Esophagus (tissue), 2 donors: ENCODE measurements at regions not wholly inside any gene's neighbourhood (a gene's known extent, or its start where the extent isn't known, plus 50 kb on each side); places are given as distances from the start of the nearest gene placed in this dataset.

Source experiments
- H3K27ac ChIP-seq, 2 donors: one replicate each; pipeline ENCODE4 v1.5.1; 2013; ENCODE audit warnings: low read depth in 2 of 2, mild to moderate bottlenecking in 2 of 2, inconsistent platforms in 1 of 2, low read length in 1 of 2, moderate library complexity in 1 of 2
- H3K27me3 ChIP-seq, 2 donors: one replicate each; pipeline ENCODE4 v1.6.1; 2013; ENCODE audit warnings: low read length in 2 of 2, control low read depth in 1 of 2, mild to moderate bottlenecking in 1 of 2; ENCODE audit not compliant: insufficient read depth in 2 of 2, control insufficient read depth in 1 of 2
- H3K36me3 ChIP-seq, 2 donors: one replicate each; pipeline ENCODE4 v1.6.1; 2013; ENCODE audit warnings: low read length in 1 of 2; ENCODE audit not compliant: control insufficient read depth in 2 of 2, insufficient read depth in 2 of 2
- H3K4me1 ChIP-seq, 2 donors: one replicate each; pipeline ENCODE4 v1.6.1; 2013; ENCODE audit warnings: low read length in 1 of 2; ENCODE audit not compliant: control insufficient read depth in 2 of 2, insufficient read depth in 2 of 2
- H3K4me3 ChIP-seq, 2 donors: one replicate each; pipeline ENCODE4 v1.5.1; 2013; ENCODE audit warnings: low read length in 2 of 2, mild to moderate bottlenecking in 2 of 2, low read depth in 1 of 2, moderate library complexity in 1 of 2
- H3K9me3 ChIP-seq, 2 donors: one replicate each; pipeline ENCODE4 v1.6.1; 2013; ENCODE audit warnings: mild to moderate bottlenecking in 2 of 2, low read depth in 1 of 2, low read length in 1 of 2, moderate library complexity in 1 of 2; ENCODE audit not compliant: control insufficient read depth in 2 of 2, insufficient read depth in 1 of 2
- WGBS, 2 donors: extraction: QIAGEN DNeasy Blood & Tissue Kit; methylation state at CpG; one replicate each; pipeline ENCODE4 v1.1.7; 2013; 5-methylcytosine and 5-hydroxymethylcytosine counted together
- donor health status: healthy with polysubstance abuse.
- donor health status: Bipolar disorder and iron deficiency.

DNA sequence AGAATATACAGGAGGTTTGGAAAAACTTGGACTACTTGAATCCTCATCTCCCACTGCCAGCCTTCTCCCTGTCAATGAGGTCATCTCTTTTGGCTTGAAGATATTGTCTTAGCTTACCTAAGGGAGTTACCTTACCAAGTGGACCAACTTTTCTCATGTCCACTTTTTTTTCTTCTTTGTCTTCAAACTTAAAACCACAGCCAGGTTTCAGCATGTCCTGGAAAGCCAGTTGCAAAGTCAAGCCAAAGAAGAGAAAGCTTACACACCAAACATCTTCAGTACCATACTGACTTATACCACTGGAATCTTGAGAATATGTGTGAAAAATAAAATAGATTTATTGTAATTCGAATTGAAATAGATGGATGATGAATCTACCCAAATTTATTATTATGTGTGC, 520.5 kb downstream of the HTR7 start:
- H3K4me1 ChIP-seq, result no peaks in the 10 kb centered on the region
- H3K9me3 ChIP-seq, result no peaks in the 10 kb centered on the region
- no peaks in the 10 kb centered on the region for H3K27me3 ChIP-seq
- no peak overlapping the region for H3K27ac ChIP-seq
- WGBS, 2 donors, result 55 to 61% methylated on average over 1 of the region's 1 CpG
- H3K4me3 ChIP-seq, result no peak overlapping the region
- H3K36me3 ChIP-seq, result no peaks in the 10 kb centered on the region

DNA sequence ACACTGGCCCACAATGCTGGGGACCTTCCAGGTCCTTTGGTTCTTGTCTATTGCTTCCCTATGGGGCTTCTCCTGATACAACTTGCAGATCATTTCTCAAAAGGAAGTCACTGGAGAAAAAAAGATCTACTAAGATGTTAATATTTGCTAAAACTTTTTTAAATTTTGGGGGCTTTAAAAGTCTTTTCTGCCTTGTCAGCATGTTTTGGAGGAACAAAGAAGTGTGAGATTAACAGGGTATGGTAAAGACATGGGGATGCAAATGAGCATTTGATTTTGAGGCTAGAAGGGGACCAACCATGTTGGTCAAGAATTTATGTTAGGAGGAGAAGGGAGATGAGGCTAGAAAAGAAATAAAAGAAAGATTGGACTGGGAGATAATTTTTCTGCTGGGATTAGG, 515.4 kb downstream of the HTR7 start:
- no peak overlapping the region for H3K27ac ChIP-seq
- no peaks in the 10 kb centered on the region for H3K9me3 ChIP-seq
- H3K27me3 ChIP-seq, result no peaks in the 10 kb centered on the region
- no peaks in the 10 kb centered on the region for H3K4me1 ChIP-seq
- H3K36me3 ChIP-seq, result no peaks in the 10 kb centered on the region
- H3K4me3 ChIP-seq, result no peak overlapping the region

DNA sequence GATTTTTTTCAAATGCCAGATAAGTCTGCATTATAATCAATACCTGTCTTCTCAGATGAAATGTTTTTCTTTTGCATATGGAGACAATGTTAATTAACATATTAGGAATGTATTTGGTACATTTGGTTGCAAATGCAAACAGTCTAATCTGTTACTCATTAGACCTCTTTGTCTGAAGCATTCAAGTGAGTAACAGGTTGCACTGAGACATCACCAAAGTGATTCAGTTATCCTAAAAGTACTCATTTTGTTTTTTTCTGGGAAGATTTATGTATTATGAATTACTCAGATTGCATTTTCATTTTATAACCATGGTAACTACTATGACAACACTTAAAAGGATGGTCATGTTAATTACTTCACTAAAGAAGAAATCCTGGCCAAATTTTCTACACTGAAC, 513.6 kb downstream of the HTR7 start:
- Histone ChIP-seq H3K9me3 (no peaks in the 10 kb centered on the region), H3K27me3 (no peaks in the 10 kb centered on the region), H3K4me1 (no peaks in the 10 kb centered on the region), H3K27ac (no peak overlapping the region), H3K4me3 (no peak overlapping the region), H3K36me3 (no peaks in the 10 kb centered on the region)

DNA sequence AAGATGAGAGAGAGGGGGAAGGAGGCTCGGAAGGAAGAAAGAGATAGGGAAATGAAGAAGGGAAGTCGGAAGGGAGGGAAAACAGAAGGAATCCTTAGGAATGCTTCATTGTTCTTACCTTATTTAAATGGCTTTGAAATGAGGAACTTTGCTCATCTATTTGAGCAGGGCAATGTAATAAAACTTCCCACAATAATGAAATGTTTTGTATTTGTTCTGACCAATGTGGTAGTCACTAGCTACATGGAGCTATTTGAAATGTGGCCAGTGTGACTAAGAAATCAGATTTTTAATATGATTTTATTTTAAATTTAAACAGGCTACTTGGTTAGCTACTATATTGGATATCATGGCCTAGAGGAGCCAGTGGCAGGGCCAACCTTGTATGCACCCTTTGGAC, 510.6 kb downstream of the HTR7 start:
- no peaks in the 10 kb centered on the region for H3K27me3 ChIP-seq
- no peaks in the 10 kb centered on the region for H3K4me1 ChIP-seq
- H3K4me3 ChIP-seq, result no peak overlapping the region
- no peak overlapping the region for H3K27ac ChIP-seq
- WGBS, 2 donors, result 86 to 88% methylated on average over 2 of the region's 2 CpGs
- H3K9me3 ChIP-seq, result peaks cover 0 to under 1% of the 10 kb centered on the region in 2 donors
- no peaks in the 10 kb centered on the region for H3K36me3 ChIP-seq

DNA sequence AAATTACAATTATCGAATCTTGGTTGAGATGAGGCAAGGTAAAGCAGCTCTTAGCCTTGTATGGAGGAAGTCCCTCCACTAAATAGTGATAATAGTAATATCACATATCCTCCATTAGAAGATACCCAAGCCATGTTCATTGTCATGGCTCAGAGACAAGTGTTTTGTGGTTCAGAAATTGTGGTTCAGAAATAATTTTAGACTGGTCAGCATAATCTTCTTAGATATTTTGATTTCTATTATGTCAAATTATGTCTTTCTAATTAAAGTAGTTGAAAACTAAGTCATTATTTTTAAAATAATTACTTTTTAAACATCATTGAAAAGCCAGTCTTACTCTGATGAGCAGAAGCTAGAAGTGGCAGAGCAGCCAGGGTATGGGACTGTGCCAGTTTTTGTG, 507.7 kb downstream of the HTR7 start:
- 94 to 100% methylated on average over 1 of the region's 1 CpG for WGBS, 2 donors

DNA sequence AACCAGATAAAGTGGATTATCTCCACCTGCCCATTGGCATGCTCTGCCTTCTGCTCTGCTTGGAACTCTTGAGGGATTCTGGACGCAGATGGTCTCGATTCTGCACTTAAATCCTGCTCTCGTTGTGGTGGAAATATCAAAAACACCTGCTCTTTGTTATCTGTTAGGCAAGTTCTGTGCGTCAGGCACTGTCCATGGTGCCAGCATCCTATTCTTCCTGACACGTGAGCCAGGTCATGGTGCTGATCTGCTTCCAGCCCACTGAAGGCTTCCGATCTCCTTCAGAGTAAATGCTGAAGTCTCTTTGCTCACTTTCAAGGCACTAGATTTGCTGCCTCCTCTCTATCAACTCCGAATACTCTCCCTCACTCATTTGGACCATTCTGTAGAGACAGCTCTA, 505.6 kb downstream of the HTR7 start:
- no peaks in the 10 kb centered on the region for H3K4me1 ChIP-seq
- no peaks in the 10 kb centered on the region for H3K27me3 ChIP-seq
- no peak overlapping the region for H3K4me3 ChIP-seq
- H3K36me3 ChIP-seq, result no peaks in the 10 kb centered on the region
- H3K27ac ChIP-seq, result no peak overlapping the region
- 59 to 67% methylated on average over 7 of the region's 7 CpGs for WGBS, 2 donors
- peaks cover 0 to 4% of the 10 kb centered on the region in 2 donors for H3K9me3 ChIP-seq

More for the DNA sequence above, 507.7 kb downstream of the HTR7 start:
- peaks cover 0 to 4% of the 10 kb centered on the region in 2 donors for H3K9me3 ChIP-seq
- no peaks in the 10 kb centered on the region for H3K36me3 ChIP-seq
- no peaks in the 10 kb centered on the region for H3K27me3 ChIP-seq
- H3K4me3 ChIP-seq, result no peak overlapping the region
- no peaks in the 10 kb centered on the region for H3K4me1 ChIP-seq
- no peak overlapping the region for H3K27ac ChIP-seq

DNA sequence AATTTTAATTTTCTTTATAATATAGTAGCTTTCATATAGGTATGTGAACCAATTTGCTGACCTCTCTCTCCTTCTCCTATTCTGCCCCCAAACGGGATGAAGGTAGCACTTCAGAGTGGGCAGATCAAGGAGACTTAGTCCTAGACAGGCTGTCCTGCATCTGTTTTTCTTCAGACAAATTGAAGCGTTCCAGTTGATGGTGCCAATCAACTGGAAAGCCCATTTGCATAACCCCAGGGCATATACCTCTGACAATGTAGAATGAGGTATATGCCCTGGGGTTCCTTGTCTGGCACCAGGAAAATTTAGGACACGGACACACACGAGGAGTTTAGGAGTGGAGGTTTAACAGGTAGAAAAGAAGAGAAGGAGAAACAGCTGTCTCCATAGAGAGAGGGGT, 502.9 kb downstream of the HTR7 start:
- Histone ChIP-seq H3K27me3 (no peaks in the 10 kb centered on the region), H3K27ac (no peak overlapping the region), H3K4me1 (no peaks in the 10 kb centered on the region), H3K4me3 (no peak overlapping the region), H3K9me3 (peaks cover 0 to 4% of the 10 kb centered on the region in 2 donors), H3K36me3 (no peaks in the 10 kb centered on the region)
- 73 to 82% methylated on average over 4 of the region's 4 CpGs for WGBS, 2 donors

DNA sequence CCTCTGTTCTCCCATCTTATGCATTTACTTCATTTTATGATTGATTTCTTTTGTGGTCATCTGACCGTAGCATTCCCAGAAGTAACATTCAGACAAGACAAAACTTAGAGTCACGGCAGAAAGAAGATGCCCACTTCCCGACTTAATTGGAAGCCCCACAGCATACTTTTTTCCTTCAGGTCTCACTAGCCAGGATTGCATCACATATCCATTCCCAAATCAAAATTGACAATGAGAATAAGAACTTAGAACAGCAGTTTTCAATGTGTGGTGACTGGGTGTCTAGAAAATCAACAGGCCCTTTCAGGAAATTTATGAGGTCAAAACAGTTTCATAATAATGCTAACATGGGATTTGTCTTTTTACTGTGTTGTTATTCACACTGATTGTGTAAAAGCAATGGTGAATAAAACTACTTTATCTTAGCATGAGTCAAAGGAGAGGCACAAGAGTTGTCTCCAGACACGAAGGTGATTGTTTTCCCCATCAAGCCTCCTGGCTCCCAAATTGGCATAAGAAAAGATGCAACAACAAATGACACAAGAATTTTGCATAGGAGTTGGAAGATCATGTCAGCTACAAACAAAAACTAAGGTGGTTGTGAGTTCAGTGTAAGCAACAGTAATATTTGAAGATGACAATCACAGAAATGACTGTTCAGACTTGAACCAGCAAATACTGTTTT, 493.9 kb downstream of the HTR7 start:
- Histone ChIP-seq H3K27ac (no peak overlapping the region), H3K4me3 (no peak overlapping the region), H3K4me1 (no peaks in the 10 kb centered on the region), H3K27me3 (no peaks in the 10 kb centered on the region), H3K9me3 (no peaks in the 10 kb centered on the region), H3K36me3 (no peaks in the 10 kb centered on the region)
- WGBS, 2 donors, result 62 to 68% methylated on average over 4 of the region's 4 CpGs

DNA sequence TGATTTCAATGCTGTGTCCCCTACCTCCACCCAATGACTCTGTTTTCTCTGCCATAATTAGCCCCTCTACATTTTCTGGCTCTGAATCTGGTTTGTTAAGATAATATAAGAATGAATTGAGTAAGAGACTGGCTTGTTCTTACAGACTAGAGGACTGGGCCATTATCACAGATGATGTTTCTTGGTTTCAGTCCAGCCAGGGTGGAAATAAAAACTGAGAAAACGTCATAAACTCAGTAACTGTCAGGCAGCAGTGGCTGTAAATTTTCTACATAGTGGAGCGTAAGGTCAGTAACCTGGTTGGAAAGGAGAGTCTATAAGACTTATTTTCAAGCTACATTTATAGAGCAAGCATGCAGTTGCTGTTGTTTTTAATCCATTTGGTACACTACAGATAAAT, 485.4 kb downstream of the HTR7 start:
- WGBS, 2 donors, result 60 to 68% methylated on average over 2 of the region's 2 CpGs
- Histone ChIP-seq H3K27ac (no peak overlapping the region), H3K9me3 (peaks cover 0 to 4% of the 10 kb centered on the region in 2 donors), H3K36me3 (no peaks in the 10 kb centered on the region), H3K4me1 (no peaks in the 10 kb centered on the region), H3K4me3 (no peak overlapping the region), H3K27me3 (no peaks in the 10 kb centered on the region)

DNA sequence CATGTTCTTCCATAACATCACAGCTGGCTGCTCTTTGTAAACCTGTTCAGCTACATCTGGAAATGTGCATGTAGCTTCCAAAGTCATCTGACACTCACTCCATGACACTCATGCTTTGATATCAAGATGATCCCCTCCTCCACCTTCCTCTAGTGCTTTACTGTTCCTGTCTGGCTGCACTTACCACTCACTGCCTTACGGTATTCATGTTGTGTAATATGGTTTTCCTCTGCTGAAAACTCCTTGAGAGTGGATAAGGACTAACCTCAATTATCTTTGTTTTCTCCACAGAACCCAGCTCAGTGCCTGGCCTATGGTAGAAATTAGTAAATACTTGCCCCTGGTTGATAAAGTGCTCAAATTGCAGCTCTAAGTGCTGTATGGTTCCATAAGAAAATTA, 483.9 kb downstream of the HTR7 start:
- H3K36me3 ChIP-seq, result no peaks in the 10 kb centered on the region
- H3K9me3 ChIP-seq, result peaks cover 0 to 4% of the 10 kb centered on the region in 2 donors
- 74 to 85% methylated on average over 1 of the region's 1 CpG for WGBS, 2 donors
- H3K4me1 ChIP-seq, result no peaks in the 10 kb centered on the region
- no peak overlapping the region for H3K27ac ChIP-seq
- no peaks in the 10 kb centered on the region for H3K27me3 ChIP-seq
- no peak overlapping the region for H3K4me3 ChIP-seq
